Hepatic stellate cell (primary cell): ENCODE measurements at regions not wholly inside any gene's neighbourhood (a gene's known extent, or its start where the extent isn't known, plus 50 kb on each side); places are given as distances from the start of the nearest gene placed in this dataset.

ENCODE experiments used
- DNase-seq: peaks from one replicate; pipeline ENCODE4 v3.0.0; 2011; ENCODE audit warnings: low spot score

GRCh38 chr5:62714296-62714695 is 135.7 kb downstream of the LRRC70 start:
- no peak for DNase-seq

GRCh38 chr5:62708481-62709325 is 130.1 kb downstream of the LRRC70 start:
- no peak for DNase-seq

GRCh38 chr5:62707563-62707962 is 128.9 kb downstream of the LRRC70 start:
- no peak for DNase-seq

GRCh38 chr5:62707131-62707530 is 128.5 kb downstream of the LRRC70 start:
- no peak for DNase-seq

- no peak for DNase-seq
Observed at GRCh38 chr5:62705022-62705421, 126.4 kb downstream of the LRRC70 start.

- DNase-seq, result no peak
Observed at GRCh38 chr5:62702126-62702525, 123.5 kb downstream of the LRRC70 start.

GRCh38 chr5:62701036-62701435 is 122.4 kb downstream of the LRRC70 start:
- no peak for DNase-seq

- DNase-seq, result no peak
Observed at GRCh38 chr5:62698756-62699155, 120.1 kb downstream of the LRRC70 start.

- no peak for DNase-seq
Observed at GRCh38 chr5:62695274-62695673, 116.7 kb downstream of the LRRC70 start.

GRCh38 chr5:62692946-62693713 is 114.5 kb downstream of the LRRC70 start:
- DNase-seq, result no peak

GRCh38 chr5:62691946-62692345 is 113.3 kb downstream of the LRRC70 start:
- DNase-seq, result no peak

- no peak for DNase-seq
Observed at GRCh38 chr5:62690421-62690820, 111.8 kb downstream of the LRRC70 start.

- no peak for DNase-seq
Observed at GRCh38 chr5:62689599-62690368, 111.2 kb downstream of the LRRC70 start.

GRCh38 chr5:62686692-62687091 is 108.1 kb downstream of the LRRC70 start:
- DNase-seq, result no peak

- no peak for DNase-seq
Observed at GRCh38 chr5:62685221-62685620, 106.6 kb downstream of the LRRC70 start.

GRCh38 chr5:62684310-62684709 is 105.7 kb downstream of the LRRC70 start:
- no peak for DNase-seq

GRCh38 chr5:62682059-62682458 is 103.4 kb downstream of the LRRC70 start:
- no peak for DNase-seq

GRCh38 chr5:62681117-62681850 is 102.7 kb downstream of the LRRC70 start:
- DNase-seq, result no peak

GRCh38 chr5:62680121-62680520 is 101.5 kb downstream of the LRRC70 start:
- no peak for DNase-seq
